Body of pancreas (tissue), 4 donors: ENCODE measurements at regions not wholly inside any gene's neighbourhood (a gene's known extent, or its start where the extent isn't known, plus 50 kb on each side); places are given as distances from the start of the nearest gene placed in this dataset.

Source experiments
- POLR2A ChIP-seq, 3 donors: fragments of 450-650 bp; IDR thresholded peaks; one replicate each; pipeline ENCODE4 v1.6.1; 2016; ENCODE audit warnings: antibody characterized with exemption in 3 of 3, mild to moderate bottlenecking in 2 of 3
- TF ChIP-seq, protein P1 (sequence below), 7 experiments: fragments of 450-650 bp in 4 of 7; fragments of 200-600 bp in 3 of 7; sonication (generic) in 3 of 7; IDR thresholded peaks; one replicate each; pipeline ENCODE4 v1.5.1; 2016 to 2019; ENCODE audit warnings: antibody characterized with exemption in 7 of 7

- TF ChIP-seq, protein P1, sequence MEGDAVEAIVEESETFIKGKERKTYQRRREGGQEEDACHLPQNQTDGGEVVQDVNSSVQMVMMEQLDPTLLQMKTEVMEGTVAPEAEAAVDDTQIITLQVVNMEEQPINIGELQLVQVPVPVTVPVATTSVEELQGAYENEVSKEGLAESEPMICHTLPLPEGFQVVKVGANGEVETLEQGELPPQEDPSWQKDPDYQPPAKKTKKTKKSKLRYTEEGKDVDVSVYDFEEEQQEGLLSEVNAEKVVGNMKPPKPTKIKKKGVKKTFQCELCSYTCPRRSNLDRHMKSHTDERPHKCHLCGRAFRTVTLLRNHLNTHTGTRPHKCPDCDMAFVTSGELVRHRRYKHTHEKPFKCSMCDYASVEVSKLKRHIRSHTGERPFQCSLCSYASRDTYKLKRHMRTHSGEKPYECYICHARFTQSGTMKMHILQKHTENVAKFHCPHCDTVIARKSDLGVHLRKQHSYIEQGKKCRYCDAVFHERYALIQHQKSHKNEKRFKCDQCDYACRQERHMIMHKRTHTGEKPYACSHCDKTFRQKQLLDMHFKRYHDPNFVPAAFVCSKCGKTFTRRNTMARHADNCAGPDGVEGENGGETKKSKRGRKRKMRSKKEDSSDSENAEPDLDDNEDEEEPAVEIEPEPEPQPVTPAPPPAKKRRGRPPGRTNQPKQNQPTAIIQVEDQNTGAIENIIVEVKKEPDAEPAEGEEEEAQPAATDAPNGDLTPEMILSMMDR (IDR thresholded peaks at IDR 0.05): no peak
- TF ChIP-seq POLR2A (IDR thresholded peaks at IDR 0.05): no peak
These were observed 236.0 kb upstream of the SGK1 start for GRCh38 chr6:134553936-134554335.
